ENCODE measurements at regions not wholly inside any gene's neighbourhood (a gene's known extent, or its start where the extent isn't known, plus 50 kb on each side); places are given as distances from the start of the nearest gene placed in this dataset.
A peak's percentile ranks its signal among the peaks of the same experiment; 100 is the strongest.

DNA sequence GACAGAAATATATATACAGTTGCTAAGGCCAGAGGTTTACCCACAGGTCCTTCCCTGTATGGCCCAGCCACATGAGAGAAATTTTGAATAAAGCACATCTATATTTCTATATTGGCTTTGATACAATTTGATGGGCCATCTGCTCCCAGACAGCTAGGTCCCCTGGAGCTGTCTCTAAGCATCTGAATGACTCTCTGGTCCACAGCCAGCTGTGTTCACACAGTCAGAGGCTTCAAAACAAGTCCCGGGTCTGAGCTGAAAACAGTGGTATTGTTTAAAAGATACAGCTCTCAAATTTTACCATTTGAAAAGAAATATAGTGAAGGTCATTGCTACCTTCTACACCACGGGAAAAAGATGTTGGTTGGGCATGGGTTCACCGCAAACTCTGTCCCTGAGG is 161.1 kb downstream of the SLC35B3 start:
- Histone ChIP-seq H3K36me3 (replicated peaks; ENCODE audit: low read depth, low read length) (peaks cover 10% of the 10 kb centered on the region), H3K79me2 (ENCODE audit: low read length) (no peaks in the 10 kb centered on the region), H3K9me3 (ENCODE audit: insufficient read depth, low read length) (peaks cover 10% of the 10 kb centered on the region), H3K4me2 (ENCODE audit: low read length) (no peak overlapping the region), H3K9ac (ENCODE audit: low read length) (no peak overlapping the region), H2AFZ (ENCODE audit: low read depth, low read length) (no peak overlapping the region), H3K27ac (ENCODE audit: low read length) (no peak overlapping the region), H3K4me3 (ENCODE audit: low read length) (no peak overlapping the region), H3K4me1 (ENCODE audit: low read length) (peaks cover 28% of the 10 kb centered on the region), H3K27me3 (ENCODE audit: low read depth, low read length) (no peaks in the 10 kb centered on the region), H4K20me1 (ENCODE audit: insufficient read depth, low read length) (no peaks in the 10 kb centered on the region)
- TF ChIP-seq EZH2phosphoT487 (IDR thresholded peaks at IDR 0.05; ENCODE audit: low read depth), result no peak
- TF ChIP-seq, protein P1, sequence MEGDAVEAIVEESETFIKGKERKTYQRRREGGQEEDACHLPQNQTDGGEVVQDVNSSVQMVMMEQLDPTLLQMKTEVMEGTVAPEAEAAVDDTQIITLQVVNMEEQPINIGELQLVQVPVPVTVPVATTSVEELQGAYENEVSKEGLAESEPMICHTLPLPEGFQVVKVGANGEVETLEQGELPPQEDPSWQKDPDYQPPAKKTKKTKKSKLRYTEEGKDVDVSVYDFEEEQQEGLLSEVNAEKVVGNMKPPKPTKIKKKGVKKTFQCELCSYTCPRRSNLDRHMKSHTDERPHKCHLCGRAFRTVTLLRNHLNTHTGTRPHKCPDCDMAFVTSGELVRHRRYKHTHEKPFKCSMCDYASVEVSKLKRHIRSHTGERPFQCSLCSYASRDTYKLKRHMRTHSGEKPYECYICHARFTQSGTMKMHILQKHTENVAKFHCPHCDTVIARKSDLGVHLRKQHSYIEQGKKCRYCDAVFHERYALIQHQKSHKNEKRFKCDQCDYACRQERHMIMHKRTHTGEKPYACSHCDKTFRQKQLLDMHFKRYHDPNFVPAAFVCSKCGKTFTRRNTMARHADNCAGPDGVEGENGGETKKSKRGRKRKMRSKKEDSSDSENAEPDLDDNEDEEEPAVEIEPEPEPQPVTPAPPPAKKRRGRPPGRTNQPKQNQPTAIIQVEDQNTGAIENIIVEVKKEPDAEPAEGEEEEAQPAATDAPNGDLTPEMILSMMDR (IDR thresholded peaks at IDR 0.05; ENCODE audit: low read depth, low read length), result no peak

GRCh38 chr6:8269872-8270454 is 165.4 kb downstream of the SLC35B3 start:
- Histone ChIP-seq H3K27me3 (ENCODE audit: low read depth, low read length) (no peaks in the 10 kb centered on the region), H3K27ac (ENCODE audit: low read length) (peak overlapping the region; percentile 97), H3K9ac (ENCODE audit: low read length) (no peak overlapping the region), H3K4me2 (ENCODE audit: low read length) (no peak overlapping the region), H4K20me1 (ENCODE audit: insufficient read depth, low read length) (no peaks in the 10 kb centered on the region), H3K9me3 (ENCODE audit: insufficient read depth, low read length) (peaks cover 12% of the 10 kb centered on the region), H3K4me3 (ENCODE audit: low read length) (no peak overlapping the region), H3K36me3 (replicated peaks; ENCODE audit: low read depth, low read length) (peaks cover 12% of the 10 kb centered on the region), H3K79me2 (ENCODE audit: low read length) (no peaks in the 10 kb centered on the region), H2AFZ (ENCODE audit: low read depth, low read length) (no peak overlapping the region), H3K4me1 (ENCODE audit: low read length) (peaks cover 37% of the 10 kb centered on the region)
- no peak for TF ChIP-seq EZH2phosphoT487 (IDR thresholded peaks at IDR 0.05; ENCODE audit: low read depth)
- TF ChIP-seq, protein P1 (IDR thresholded peaks at IDR 0.05; ENCODE audit: low read depth, low read length), result no peak

GRCh38 chr6:8269094-8269493 is 166.3 kb downstream of the SLC35B3 start:
- Histone ChIP-seq H3K27me3 (ENCODE audit: low read depth, low read length) (no peaks in the 10 kb centered on the region), H3K9ac (ENCODE audit: low read length) (peak overlapping the region; percentile 28; the same call in 1 of the 2 replicates), H2AFZ (ENCODE audit: low read depth, low read length) (no peak overlapping the region)

DNA sequence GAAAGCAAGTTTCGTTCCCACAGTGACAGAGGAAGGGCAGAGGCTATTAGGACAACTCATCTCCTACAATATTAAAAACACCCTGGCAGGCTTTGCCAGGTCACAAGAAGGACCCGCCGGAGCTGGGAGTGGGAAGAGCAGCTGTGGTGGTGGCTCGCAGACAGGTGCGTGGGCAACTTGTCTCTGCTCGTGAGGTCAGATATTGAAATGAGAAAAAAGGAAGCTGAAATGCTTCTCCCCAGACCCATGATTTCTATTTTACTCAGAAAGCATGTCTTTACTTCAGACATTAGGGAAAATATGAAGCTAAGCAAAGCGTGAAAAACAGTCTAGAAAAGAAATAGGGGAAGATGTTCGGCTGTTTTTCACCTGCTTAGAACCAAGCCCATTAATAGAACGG is 166.3 kb upstream of the EEF1E1 start:
- no peaks in the 10 kb centered on the region for H3K27me3 ChIP-seq (ENCODE audit: low read depth, low read length)
- H4K20me1 ChIP-seq (ENCODE audit: insufficient read depth, low read length), result no peaks in the 10 kb centered on the region
- H3K36me3 ChIP-seq (replicated peaks; ENCODE audit: low read depth, low read length), result peaks cover 12% of the 10 kb centered on the region
- TF ChIP-seq, protein P1 (IDR thresholded peaks at IDR 0.05; ENCODE audit: low read depth, low read length), result no peak
- no peak for TF ChIP-seq EZH2phosphoT487 (IDR thresholded peaks at IDR 0.05; ENCODE audit: low read depth)
- peak overlapping the region; percentile 52; the same call in 1 of the 2 replicates for H3K9ac ChIP-seq (ENCODE audit: low read length)
- H3K4me2 ChIP-seq (ENCODE audit: low read length), result peak overlapping the region; percentile 59
- H3K79me2 ChIP-seq (ENCODE audit: low read length), result no peaks in the 10 kb centered on the region
- H3K4me1 ChIP-seq (ENCODE audit: low read length), result peaks cover 43% of the 10 kb centered on the region
- peak overlapping the region; percentile 62 for H3K4me3 ChIP-seq (ENCODE audit: low read length)
- H2AFZ ChIP-seq (ENCODE audit: low read depth, low read length), result no peak overlapping the region
- peak overlapping the region; percentile 97 for H3K27ac ChIP-seq (ENCODE audit: low read length)
- H3K9me3 ChIP-seq (ENCODE audit: insufficient read depth, low read length), result peaks cover 12% of the 10 kb centered on the region

More at GRCh38 chr6:8269094-8269493, 166.3 kb downstream of the SLC35B3 start:
- peaks cover 38% of the 10 kb centered on the region for H3K4me1 ChIP-seq (ENCODE audit: low read length)
- peak overlapping the region; percentile 59 for H3K4me2 ChIP-seq (ENCODE audit: low read length)
- peak overlapping the region; percentile 97 for H3K27ac ChIP-seq (ENCODE audit: low read length)
- no peaks in the 10 kb centered on the region for H3K79me2 ChIP-seq (ENCODE audit: low read length)
- TF ChIP-seq, protein P1 (IDR thresholded peaks at IDR 0.05; ENCODE audit: low read depth, low read length), result no peak
- no peak for TF ChIP-seq EZH2phosphoT487 (IDR thresholded peaks at IDR 0.05; ENCODE audit: low read depth)
- peaks cover 12% of the 10 kb centered on the region for H3K9me3 ChIP-seq (ENCODE audit: insufficient read depth, low read length)
- H3K4me3 ChIP-seq (ENCODE audit: low read length), result peak overlapping the region; percentile 62
- H4K20me1 ChIP-seq (ENCODE audit: insufficient read depth, low read length), result no peaks in the 10 kb centered on the region
- H3K36me3 ChIP-seq (replicated peaks; ENCODE audit: low read depth, low read length), result peaks cover 12% of the 10 kb centered on the region

Data from OCI-LY3 (cell line).